ENCODE measurements at regions not wholly inside any gene's neighbourhood (a gene's known extent, or its start where the extent isn't known, plus 50 kb on each side); places are given as distances from the start of the nearest gene placed in this dataset.

DNA sequence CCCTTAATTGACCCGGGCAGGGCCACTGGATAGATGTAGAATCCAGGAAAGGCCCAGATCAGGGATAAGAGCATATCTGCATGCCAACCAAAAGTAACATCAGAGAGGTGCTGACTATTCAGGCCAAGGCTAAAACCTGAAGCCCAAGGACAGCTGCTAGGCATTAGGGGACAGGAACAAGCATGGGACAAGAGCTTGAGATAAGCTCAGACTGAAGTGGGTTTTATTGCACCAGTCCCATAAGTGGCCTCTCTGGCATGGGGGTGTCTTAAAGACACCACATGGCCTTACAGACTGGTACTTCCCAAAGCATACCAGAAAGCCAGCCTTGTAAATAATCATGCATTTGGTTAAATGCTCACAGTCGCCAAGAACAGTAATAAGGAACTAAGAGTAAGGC, 376.1 kb downstream of the FBXW7 start:
- no peak for DNase-seq (ENCODE audit: low spot score)

DNA sequence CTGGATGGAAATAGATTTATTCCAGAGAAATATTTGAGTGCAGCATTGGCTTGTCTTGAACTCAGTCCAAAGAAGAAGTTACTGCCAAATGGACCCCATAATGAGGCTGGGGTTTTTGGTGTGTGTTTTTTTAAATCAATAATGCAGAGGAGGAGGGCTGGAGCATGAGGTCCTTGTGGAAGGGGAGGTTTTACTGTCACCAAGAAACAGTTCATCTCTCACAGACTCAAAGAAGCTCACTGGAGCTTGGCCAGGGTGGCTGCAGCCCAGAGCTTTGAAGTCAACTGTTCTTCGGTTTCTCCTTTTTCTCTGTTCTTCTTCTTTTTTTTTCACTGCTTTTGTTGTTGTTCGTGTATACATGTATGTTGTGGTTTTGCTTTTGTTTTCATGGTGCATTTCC, 377.7 kb downstream of the FBXW7 start:
- DNase-seq (ENCODE audit: low spot score): no peak

DNA sequence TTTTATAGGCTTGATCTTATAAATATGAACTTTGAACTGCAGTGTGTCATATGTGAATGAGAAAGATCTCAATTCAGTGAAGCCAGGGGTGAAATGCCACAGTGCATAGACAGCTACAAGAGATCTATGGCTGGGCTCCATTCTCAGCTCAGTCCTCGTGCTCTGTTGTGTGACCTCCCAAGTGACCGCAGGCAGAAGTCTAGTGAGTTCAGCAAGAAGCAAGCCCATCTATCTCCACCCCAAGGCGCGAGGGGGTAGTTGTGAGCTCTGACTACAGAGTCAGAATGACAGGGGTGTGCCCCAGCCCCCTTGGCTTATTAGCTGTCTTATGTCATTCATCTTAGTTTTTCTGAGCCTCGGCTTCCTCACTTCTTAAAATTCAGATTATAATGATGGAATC, 378.3 kb downstream of the FBXW7 start:
- no peak for DNase-seq (ENCODE audit: low spot score)

DNA sequence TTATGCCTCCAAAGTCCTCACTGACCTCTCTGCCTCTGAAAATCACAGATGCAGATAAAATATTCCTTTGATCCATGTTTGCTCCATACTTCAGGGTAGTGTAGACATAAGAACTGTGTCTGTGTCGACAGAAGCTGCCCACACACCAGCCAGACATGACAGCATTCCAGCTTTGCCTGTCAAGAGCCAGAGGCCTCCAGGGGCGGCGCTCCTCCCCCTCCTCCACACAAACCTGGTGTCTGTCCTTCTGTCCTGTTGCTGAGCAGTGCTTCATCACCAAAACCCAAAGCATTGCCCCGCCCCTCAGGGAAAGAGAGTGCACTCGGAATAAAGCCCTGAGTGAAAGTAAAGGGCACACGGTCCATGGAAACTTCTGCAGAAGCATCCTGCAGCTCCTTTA, 379.4 kb downstream of the FBXW7 start:
- no peak for DNase-seq (ENCODE audit: low spot score)

DNA sequence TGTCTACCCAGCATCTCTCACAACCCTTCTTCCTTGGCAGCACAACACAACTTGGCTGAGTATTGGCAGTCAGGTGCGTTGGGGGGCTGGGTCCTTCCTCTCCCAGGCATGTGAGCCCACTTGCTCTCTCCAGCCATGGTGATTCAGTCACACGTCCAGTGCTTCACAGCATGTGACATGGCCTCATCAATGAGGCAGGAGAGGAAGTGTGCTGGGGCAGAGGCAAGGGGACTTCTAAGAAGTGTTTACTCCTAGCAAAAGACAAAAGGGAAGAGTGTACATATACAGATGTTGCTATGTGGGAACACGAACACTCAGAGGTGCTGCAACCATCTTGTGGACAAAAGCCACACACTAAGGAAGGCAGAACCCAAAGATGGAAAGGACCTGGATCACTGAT, 380.8 kb downstream of the FBXW7 start:
- DNase-seq (ENCODE audit: low spot score): no peak

DNA sequence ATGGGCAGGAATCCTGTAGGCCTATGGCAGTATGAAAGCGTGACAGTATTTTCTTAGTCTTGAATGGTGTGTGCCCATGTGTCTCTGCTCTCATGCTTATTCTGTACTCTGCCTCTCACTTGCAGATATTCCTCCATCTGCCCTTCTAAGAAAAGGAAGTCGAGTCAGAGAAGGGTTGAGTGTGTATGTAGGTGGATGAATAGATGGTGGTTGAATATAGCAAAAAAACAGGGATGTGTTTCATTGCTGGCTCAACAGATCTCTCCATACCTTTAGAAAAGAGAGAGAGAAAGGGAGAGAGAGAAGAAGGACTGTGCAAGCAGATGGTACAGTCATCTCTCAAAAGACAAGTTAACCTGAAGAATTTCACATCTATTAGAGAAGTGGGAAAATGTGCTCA, 381.5 kb downstream of the FBXW7 start:
- DNase-seq (ENCODE audit: low spot score): no peak

DNA sequence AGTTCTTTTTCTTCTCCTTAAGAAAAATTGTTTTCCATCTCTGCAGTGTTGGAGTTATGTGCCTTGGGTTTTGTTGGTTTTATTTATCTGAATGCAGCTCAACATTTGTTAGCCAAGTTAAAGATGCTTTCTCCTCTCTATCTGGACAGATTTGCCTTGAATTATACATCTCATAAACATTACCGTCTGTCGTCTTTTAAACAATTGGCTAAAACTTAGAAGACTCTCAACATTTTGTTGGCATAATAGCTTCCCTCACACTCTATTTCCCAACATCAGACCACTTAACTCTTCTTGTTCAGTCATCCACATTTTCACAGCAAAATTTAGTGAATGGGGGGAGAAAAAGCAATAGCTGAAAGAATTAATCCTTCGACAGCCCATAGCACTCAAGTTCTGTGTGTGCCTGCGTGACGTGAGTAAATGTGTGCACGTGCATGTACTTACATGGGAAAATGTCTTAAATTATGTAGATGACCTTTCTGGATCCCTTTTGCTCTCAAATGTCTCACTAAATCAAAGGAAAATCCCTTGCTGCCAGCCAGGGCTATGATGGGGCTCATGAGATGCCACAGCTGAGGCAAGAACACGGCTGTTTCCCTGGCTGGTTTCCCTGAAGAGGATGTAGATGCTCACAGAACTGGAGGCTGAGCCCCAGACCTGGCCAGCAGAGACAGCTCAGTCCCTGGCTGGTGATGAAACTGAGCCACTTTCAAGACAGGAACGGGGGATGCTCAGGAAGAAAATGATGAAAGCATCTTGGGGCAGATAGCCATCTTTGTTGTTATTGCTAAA, 382.2 kb downstream of the FBXW7 start:
- DNase-seq (ENCODE audit: low spot score): no peak

DNA sequence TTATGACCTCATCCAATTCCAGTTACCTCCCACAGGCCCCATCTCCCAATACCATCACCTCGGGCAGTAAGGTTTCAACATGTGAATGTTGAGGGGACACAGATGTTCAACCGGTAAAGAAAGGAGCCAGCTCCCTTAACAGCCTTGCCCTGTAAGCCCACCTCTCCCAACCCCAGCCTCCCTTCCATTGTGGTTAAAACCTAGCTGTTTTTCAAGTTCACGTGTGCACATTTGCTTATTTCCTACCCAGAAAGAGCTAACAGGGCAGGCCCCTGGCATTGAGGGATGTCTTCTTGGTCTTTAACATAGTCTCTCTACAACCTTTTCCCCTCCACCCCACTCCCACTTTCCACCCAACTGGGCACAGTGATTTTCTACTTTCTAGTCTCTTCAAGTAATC, 385.7 kb downstream of the FBXW7 start:
- DNase-seq (ENCODE audit: low spot score): no peak

DNA sequence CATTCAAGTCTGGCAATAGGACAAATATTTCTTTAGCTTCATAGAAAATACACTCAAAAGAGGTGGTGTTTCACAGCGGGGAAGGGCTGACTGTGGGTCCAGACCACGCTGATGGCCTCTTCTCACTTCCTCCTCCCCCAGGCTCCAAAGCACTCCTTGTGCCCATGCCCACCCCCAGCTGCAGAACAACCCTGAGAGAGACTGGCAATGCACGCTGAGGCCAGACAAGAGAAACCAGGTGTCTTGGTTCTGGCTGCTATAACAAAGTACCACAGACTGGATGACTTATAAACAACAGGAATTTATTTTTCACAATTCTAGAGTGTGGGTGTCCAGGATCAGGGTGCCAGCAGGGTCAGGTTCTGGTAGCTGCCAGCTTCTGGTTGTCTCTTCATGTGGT, 386.1 kb downstream of the FBXW7 start:
- DNase-seq (ENCODE audit: low spot score): no peak

DNA sequence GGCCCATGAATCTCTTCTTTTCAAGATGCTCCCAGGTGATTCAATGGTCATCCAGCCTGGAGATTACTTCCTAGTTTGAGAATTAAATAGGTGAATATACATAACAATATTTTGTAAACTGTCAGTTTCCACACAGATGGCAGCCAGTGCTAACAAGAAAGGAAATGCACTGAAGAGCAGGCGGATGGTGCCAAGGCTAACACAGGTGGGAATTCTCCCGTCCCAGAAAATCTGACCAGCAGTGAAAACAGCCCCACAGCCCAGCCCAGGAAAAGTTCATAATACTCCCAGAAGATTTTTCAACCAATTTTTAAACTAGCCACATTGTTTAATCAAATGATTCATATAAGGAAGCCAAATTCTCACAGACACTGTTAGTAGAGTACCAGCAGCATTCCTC, 387.2 kb upstream of the GATB start:
- DNase-seq (ENCODE audit: low spot score): no peak

DNA sequence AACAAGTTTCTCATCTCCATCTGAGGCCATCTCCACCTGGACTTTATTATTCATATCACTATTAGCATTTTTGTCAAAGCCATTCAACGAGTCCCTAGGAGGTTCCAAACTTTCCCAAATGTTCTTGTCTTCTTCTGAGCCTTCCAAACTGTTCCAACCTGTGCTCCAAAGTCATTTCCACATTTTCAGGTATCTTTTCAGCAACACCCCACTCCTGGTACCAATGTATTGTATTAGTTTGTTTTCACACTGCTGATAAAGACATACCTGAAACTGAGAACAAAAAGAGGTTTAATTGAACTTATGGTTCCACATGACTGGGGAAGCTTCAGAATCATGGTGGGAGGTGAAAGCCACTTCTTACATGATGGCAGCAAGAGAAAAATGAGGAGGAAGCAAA, 385.4 kb upstream of the GATB start:
- DNase-seq (ENCODE audit: low spot score): no peak

DNA sequence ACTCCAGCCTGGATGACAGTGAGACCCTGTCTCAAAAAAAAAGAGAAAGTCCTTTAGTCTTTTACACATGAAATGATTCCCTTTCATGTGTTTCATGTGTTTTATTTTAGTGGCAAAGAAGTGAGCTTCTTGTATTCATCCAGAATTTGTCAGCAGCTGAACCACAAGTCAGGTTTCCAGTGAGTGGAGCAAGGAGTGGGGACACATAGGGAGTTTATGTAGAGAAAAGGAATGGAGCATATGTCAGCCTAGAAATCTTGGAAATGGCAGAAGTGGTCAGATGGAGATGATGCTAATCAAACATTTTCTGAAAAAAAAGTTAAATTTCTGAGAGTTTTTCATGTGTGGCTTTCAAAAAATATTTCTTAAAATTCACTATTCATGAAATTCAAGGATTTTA, 383.0 kb upstream of the GATB start:
- DNase-seq (ENCODE audit: low spot score): no peak

DNA sequence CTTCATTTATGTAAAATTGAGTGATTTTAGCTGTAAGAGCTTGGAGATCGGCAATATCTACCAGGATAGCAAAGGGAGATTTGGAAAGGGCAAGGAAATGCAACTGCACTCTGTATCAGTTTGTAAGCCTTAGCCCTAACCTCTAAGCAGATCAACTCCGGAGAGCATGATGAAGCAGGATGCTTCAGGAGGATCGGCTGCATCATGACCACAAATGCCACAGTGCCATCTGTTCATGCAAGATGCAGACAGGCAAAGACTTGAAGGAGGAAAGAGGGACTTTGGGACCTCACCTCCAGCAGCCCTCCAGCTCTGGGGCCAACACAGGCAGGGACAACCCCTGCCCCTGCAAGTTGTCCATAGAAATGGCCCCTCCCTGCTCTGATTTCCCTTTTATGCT, 377.6 kb upstream of the GATB start:
- DNase-seq (ENCODE audit: low spot score): no peak

DNA sequence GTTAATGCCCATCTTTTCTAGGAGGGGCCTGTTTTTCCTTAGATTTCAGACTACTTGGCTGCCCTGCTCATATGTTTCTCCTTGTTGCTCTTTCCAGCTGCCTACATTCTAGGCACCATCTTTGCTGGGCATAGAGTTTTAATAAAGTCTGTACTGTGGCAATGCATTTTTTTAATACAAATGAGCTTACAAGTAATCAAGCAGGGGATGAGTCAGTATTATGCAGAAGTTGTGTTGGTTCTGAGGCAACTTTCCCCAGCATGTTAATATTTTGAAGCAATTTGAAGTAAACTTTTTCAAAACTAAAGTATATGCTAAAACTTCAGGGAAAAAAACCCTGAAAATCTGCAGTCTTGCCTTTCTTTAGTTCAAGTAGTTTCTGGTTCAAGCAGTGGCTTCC, 372.0 kb upstream of the GATB start:
- no peak for DNase-seq (ENCODE audit: low spot score)

DNA sequence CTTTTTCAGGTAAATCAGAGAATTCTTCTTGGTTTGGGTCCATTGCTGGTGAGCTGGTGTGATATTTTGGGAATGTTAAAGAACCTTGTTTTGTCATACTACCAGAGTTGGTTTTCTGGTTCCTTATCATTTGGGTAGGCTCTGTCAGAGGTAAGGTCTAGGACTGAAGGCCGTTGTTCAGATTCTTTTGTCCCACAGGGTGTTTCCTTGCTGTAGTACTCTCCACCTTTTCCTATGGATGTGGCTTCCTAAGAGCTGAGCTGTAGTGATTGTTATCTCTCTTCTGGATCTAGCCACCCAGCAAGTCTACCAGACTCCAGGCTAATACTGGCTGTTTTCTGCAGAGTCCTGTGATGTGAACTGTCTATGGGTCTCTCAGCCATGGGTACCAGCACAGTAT, 367.5 kb upstream of the GATB start:
- DNase-seq (ENCODE audit: low spot score): no peak

DNA sequence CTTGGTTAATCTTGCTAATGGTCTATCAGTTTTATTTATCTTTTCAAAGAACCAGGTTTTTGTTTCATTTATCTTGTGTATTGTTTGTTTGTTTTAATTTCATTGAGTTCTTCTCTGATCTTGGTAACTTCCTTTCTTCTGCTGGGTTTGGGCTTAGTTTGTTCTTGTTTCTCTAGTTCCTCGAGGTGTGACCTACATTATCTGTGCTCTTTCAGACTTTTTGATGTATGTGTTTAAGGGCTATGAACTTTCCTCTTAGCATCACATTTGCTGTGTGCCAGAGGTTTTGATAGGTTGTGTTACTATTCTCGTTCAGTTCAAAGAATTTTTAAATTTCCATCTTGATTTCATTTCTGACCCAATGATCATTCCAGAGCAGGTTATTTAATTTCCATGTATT, 365.4 kb upstream of the GATB start:
- no peak for DNase-seq (ENCODE audit: low spot score)

DNA sequence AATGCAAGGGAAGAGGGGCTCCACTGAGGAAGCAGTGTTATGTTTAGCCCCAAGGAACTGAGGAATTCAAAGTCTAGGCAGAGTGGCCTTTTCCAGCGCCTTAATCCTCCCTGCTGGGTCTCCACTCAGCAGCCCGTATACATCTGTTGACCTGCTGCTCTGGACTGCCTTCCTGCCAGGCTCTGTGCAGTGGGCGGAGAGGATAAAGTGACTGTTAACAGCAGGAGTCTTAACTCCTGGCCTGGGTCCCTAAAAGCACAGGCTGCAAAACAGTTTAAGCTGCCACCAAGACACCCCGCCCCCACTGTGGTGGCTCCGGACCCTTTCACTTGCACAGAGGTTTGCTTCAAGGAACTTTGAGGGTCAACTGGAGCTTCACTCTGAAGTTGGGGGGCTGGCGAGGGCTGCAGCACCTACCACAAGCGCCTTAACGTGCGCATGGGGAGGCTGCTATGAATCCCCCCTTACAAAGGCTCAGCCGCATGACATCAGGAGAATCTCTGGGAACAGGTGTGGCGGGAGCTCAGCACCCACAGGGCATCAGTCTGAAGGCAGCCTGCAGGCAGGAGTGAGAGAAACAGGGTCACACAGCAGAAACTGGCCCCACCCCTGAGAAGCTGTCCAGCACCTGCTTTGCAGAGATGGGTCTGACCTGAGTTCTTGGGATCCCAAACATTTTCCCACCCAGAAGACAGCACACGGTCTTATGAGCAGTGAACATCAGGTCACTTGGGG, 358.2 kb upstream of the GATB start:
- DNase-seq (ENCODE audit: low spot score): no peak

DNA sequence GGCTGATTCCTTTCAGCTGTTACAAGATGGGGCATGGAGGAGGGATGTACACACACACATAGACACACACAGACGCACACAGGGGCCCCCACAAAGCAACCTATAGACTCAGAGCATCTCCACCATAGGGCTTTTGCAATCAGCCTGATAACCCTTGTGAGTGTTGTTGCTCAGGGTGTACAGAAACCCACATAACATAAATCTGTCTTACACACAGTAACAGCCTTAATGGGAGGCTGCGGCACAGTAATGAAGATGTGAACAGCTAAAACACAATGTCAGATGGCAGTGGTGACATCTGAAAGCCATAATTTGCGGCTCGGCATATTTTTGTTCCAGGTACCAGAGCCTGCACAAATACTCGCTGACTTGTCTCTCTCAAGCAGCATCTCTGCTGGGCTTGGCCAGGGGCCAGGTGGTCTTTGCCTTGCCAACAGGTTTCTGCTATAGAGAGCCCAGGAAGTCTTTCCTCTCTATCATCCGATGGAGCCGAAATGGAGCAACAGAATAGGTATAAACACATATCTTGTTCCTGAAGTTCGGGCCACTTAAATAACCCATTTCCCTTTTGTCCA, 357.2 kb upstream of the GATB start:
- no peak for DNase-seq (ENCODE audit: low spot score)

DNA sequence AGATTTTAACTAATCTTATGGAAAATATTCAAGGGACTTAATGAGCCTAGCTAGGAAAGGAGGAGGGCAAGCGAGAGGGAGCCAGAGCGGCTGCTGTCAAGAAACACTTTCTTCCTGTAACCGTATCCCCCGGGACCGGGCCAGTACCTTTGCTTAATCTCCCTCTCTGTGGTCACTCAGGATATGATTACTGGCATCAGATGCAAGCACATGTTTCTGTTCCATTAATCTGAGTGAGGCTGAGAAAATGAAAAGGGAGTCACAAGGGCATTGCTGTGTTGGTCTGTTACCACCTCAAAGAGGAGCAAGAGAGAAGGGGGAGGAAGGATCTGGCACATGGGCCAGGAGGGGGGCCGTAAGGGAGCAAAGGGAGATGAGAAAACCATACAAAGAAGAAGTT, 356.7 kb upstream of the GATB start:
- DNase-seq (ENCODE audit: low spot score): no peak

DNA sequence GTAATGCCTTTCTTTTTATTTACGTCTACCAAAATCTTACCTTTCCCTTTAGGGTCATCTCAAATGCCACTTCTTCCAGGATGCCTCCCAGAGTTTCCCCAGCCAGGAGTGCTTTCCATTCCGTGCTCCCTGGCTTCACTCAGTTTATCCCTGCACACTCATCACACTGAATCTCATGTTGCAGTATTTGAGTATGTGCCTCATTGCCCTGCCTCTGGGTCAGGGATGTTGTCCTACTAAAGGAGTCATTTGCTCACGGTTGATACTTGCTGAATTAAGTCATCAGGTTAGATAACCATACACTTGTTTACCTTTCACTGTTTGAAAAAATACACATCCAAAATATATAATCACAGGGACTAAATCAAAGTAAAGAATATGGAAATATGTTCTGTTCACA, 356.2 kb upstream of the GATB start:
- no peak for DNase-seq (ENCODE audit: low spot score)

DNA sequence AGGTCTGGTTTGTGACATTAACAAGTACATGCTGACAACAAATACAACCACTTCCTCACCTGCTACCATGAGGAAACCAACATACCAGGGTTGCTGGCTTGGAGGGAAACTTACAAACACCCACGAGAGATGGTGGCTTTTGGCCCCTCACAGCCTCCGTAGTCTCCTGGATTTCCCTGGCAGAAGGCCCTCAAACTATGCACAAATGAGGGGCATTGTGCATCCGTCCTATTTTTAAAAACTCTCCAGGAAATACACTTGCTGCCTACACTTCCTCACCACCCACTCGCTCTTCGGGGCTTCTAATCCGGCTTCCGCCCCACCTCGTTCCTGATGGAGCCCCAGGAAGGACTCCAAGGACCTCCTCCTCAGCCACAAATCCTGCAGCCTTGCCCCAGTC, 355.0 kb upstream of the GATB start:
- no peak for DNase-seq (ENCODE audit: low spot score)

DNA sequence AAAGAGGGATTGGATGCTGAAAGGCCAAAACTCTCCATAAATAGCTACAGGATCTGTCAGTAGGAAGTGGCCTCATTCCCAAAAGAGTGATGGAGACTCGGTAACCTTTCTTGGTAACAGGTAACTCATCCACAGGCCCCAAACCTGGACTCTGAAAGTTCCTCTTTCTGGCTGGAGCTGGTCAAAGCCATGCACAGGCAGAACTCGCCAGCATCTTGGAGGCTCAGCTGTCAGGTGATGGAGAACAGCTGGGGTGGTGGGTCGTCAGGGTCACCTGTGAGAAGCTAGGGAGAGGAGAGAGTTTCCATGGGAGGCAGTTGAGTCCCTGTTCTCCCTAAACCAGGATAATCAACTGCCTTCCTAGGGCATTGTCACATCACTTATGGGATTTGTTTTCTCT, 354.3 kb upstream of the GATB start:
- no peak for DNase-seq (ENCODE audit: low spot score)

DNA sequence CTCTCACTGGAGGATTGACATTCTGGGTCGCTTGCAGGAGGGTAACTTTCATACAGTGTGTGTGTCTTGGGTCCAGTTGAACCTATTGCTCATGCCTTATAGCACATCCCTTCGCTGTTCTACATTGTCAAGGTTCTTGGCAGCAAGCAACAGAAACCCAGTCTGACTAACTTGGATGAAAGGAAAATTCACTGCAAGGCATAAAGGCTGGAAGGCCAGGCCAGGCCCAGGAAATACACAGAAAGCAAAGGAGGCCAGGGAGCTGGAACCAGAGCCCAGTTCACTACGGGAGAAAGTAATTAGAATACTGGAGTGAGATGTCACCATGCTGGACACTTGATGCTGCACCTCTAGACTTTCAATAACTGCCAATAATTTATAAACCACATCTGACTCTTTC, 353.8 kb upstream of the GATB start:
- DNase-seq (ENCODE audit: low spot score): no peak
